Heart left ventricle (tissue), 16 donors: ENCODE measurements at regions not wholly inside any gene's neighbourhood (a gene's known extent, or its start where the extent isn't known, plus 50 kb on each side); places are given as distances from the start of the nearest gene placed in this dataset.
A peak's percentile ranks its signal among the peaks of the same experiment; 100 is the strongest.

Experiments
- ATAC-seq, 4 donors: fragments of 200-7000 bp; cut with Tn5 transposase; one replicate each; pipeline ENCODE4 v1.9.1; 2020 to 2022; ENCODE audit warnings: moderate library complexity in 4 of 4, mild to moderate bottlenecking in 3 of 4, moderate number of reproducible peaks in 1 of 4
- DNase-seq, 5 donors: peaks; one replicate each; pipeline ENCODE4 v3.0.0-alpha.2; 2020
- H3K27ac ChIP-seq, 12 donors: fragments of 200-600 bp; sonication (generic) in 4 of 12; one replicate each; pipeline versions ENCODE4 v1.5.0 to v1.8.0; 2016 to 2022; ENCODE audit warnings: mild to moderate bottlenecking in 2 of 12
- H3K27me3 ChIP-seq, 9 donors: fragments of 200-600 bp; sonication (generic) in 2 of 9; one replicate each; pipeline versions ENCODE4 v1.5.1 to v1.8.0; 2016 to 2022; ENCODE audit warnings: mild to moderate bottlenecking in 3 of 9
- H3K36me3 ChIP-seq, 9 donors: fragments of 200-600 bp; sonication (generic) in 2 of 9; one replicate each; pipeline versions ENCODE4 v1.5.0 to v1.8.0; 2018 to 2022; ENCODE audit warnings: mild to moderate bottlenecking in 2 of 9
- H3K4me1 ChIP-seq, 12 donors: fragments of 200-600 bp; sonication (generic) in 4 of 12; one replicate each; pipeline versions ENCODE4 v1.5.0 to v1.8.0; 2016 to 2022; ENCODE audit warnings: mild to moderate bottlenecking in 3 of 12
- H3K4me3 ChIP-seq, 12 donors: fragments of 200-600 bp; sonication (generic) in 4 of 12; one replicate each; pipeline versions ENCODE4 v1.5.0 to v1.8.0; 2017 to 2022; ENCODE audit warnings: mild to moderate bottlenecking in 9 of 12, moderate library complexity in 4 of 12
- H3K9me3 ChIP-seq, 12 donors: fragments of 200-600 bp; sonication (generic) in 4 of 12; one replicate each; pipeline versions ENCODE4 v1.5.0 to v1.8.0; 2016 to 2022; ENCODE audit warnings: mild to moderate bottlenecking in 1 of 12
- CTCF ChIP-seq, 12 donors: fragments of 200-600 bp; sonication (generic) in 4 of 12; IDR thresholded peaks; one replicate each; pipeline versions ENCODE4 v1.5.0 to v1.8.0; 2018 to 2022; ENCODE audit warnings: antibody characterized with exemption in 12 of 12, mild to moderate bottlenecking in 5 of 12
- POLR2A ChIP-seq, 2 donors: fragments of 450-650 bp; IDR thresholded peaks; one replicate each; pipeline ENCODE4 v1.6.1; 2017; ENCODE audit warnings: antibody characterized with exemption in 2 of 2, mild to moderate bottlenecking in 2 of 2, moderate library complexity in 2 of 2
- WGBS, 4 donors: extraction: QIAGEN DNeasy Blood & Tissue Kit in 2 of 4; methylation state at CpG; one replicate each; pipeline versions ENCODE4 v1.1.5 to v1.1.7; 2013 to 2018; 5-methylcytosine and 5-hydroxymethylcytosine counted together
- intact Hi-C, 10 donors: fragments of 100-400 bp; cut with DNase I; formaldehyde crosslinking; loops; one replicate each; pipeline versions ENCODE4 v1.11.1 to v1.14.2; 2022
- donor health status: ischemic (EF 13 %, LVEDD 7.1; RV severe dilation, severe dysfunction).
- donor health status: healthy with polysubstance abuse.
- donor health status: DM: no; HTN: yes; CAD: no.
- donor health status: DM: no; HTN: no; CAD: no.
- donor health status: ischemic (EF 25% LVEDD 6.9; RV normal size, moderate dysfunction).
- donor health status: ischemic (EF 25% LVEDD 5.7; RV mildly dilated, moderate dysfunction).
- donor health status: healthy.
- donor health status: DM: yes; HTN: yes; CAD: no.
- donor health status: ischemic (EF 35%, LVEDD 5.7; RV mildly dilated, moderate dysfunction).
- donor health status: nonischemic (EF 11% LVEDD 7.7; RV severe dilation, severe dysfunction).
- donor health status: DM: yes; HTN: yes; CAD: no.
- donor health status: PGD.
- donor health status: ischemic (EF 29% LVEDD 5.4; RV normal size, mild dysfunction).
- donor health status: nonischemic (EF 23%, LVEDD 6.1; RV moderate dilation, normal function).

GRCh38 chr7:18194616-18195015, 167.0 kb upstream of the PRPS1L1 start:
- no peak overlapping the region for H3K4me3 ChIP-seq
- H3K27ac ChIP-seq, result no peak overlapping the region
- ATAC-seq (no peak), DNase-seq (no peak)
- no peaks in the 10 kb centered on the region for H3K9me3 ChIP-seq
- H3K36me3 ChIP-seq, result no peaks in the 10 kb centered on the region
- H3K4me1 ChIP-seq, result peaks cover 0 to 6% (median 0%) of the 10 kb centered on the region in 12 donors
- no peak for TF ChIP-seq POLR2A (IDR thresholded peaks at IDR 0.05)
- TF ChIP-seq CTCF (IDR thresholded peaks at IDR 0.05), result no peak
- no peaks in the 10 kb centered on the region for H3K27me3 ChIP-seq
- intact Hi-C loops, result no loop called here

GRCh38 chr7:18196638-18197037, 169.0 kb upstream of the PRPS1L1 start:
- intact Hi-C loops, result no loop called here
- no peak for DNase-seq
- TF ChIP-seq POLR2A (IDR thresholded peaks at IDR 0.05), result no peak
- TF ChIP-seq CTCF (IDR thresholded peaks at IDR 0.05), result no peak
- no peak overlapping the region for H3K27ac ChIP-seq
- H3K36me3 ChIP-seq, result no peaks in the 10 kb centered on the region
- no peaks in the 10 kb centered on the region for H3K9me3 ChIP-seq
- WGBS, 4 donors, result 94 to 99% (median 96%) methylated on average over 3 of the region's 3 CpGs
- peaks cover 0 to 15% (median 4%) of the 10 kb centered on the region in 12 donors for H3K4me1 ChIP-seq
- no peaks in the 10 kb centered on the region for H3K27me3 ChIP-seq
- H3K4me3 ChIP-seq, result no peak overlapping the region
- ATAC-seq, result no peak

- peaks cover 0 to 20% (median 7%) of the 10 kb centered on the region in 12 donors for H3K4me1 ChIP-seq
- DNase-seq (no peak), ATAC-seq (no peak)
- H3K36me3 ChIP-seq, result no peaks in the 10 kb centered on the region
- intact Hi-C loops, result no loop called here
- no peak overlapping the region for H3K4me3 ChIP-seq
- no peaks in the 10 kb centered on the region for H3K27me3 ChIP-seq
- TF ChIP-seq POLR2A (IDR thresholded peaks at IDR 0.05) (no peak), CTCF (IDR thresholded peaks at IDR 0.05) (no peak)
- no peaks in the 10 kb centered on the region for H3K9me3 ChIP-seq
- WGBS, 4 donors, result 83 to 94% (median 91%) methylated on average over 1 of the region's 1 CpG
- no peak overlapping the region for H3K27ac ChIP-seq
Observed at GRCh38 chr7:18198868-18199267, 171.2 kb upstream of the PRPS1L1 start.

- H3K4me1 ChIP-seq, result peaks cover 0 to 20% (median 7%) of the 10 kb centered on the region in 12 donors
- H3K4me3 ChIP-seq, result no peak overlapping the region
- H3K36me3 ChIP-seq, result no peaks in the 10 kb centered on the region
- no peak for DNase-seq
- no peaks in the 10 kb centered on the region for H3K27me3 ChIP-seq
- intact Hi-C loops, result loop anchor here in 1 of 10 donors (10.0 kb wide), 2 partner anchors 305 to 905 kb away; partner anchors contain the start of gene AHR
- no peaks in the 10 kb centered on the region for H3K9me3 ChIP-seq
- TF ChIP-seq POLR2A (IDR thresholded peaks at IDR 0.05) (no peak), CTCF (IDR thresholded peaks at IDR 0.05) (no peak)
- 70 to 83% (median 78%) methylated on average over 4 of the region's 4 CpGs for WGBS, 4 donors
- ATAC-seq, result no peak
- H3K27ac ChIP-seq, result peak overlapping the region in 3 of 12 donors; percentile 5 to 43 (median 8)
Observed at GRCh38 chr7:18200266-18200665, 172.6 kb upstream of the PRPS1L1 start.
